ENCODE measurements at regions not wholly inside any gene's neighbourhood (a gene's known extent, or its start where the extent isn't known, plus 50 kb on each side); places are given as distances from the start of the nearest gene placed in this dataset.

- TF ChIP-seq CTCF (IDR thresholded peaks at IDR 0.05), result no peak
- TF ChIP-seq POLR2A (IDR thresholded peaks at IDR 0.05), result no peak
Observed at GRCh38 chr11:11021563-11021962, 163.7 kb upstream of the ZBED5 start.
